Activated effector memory CD4-positive, alpha-beta T cell treated with Interleukin-2 at 50 U/mL for 16 hours (primary cell): ENCODE measurements at regions not wholly inside any gene's neighbourhood (a gene's known extent, or its start where the extent isn't known, plus 50 kb on each side); places are given as distances from the start of the nearest gene placed in this dataset.
"Not testable (repeated sequence)": the region's sequence is repeated elsewhere in the genome, so short reads cannot be mapped to it uniquely, and the experiment has no call there.

Experiments
- DNase-seq: peaks from one replicate; pipeline ENCODE4 v3.0.0-alpha.2; 2020

GRCh38 chr3:59170166-59170565 is 120.3 kb upstream of the CFAP20DC start:
- DNase-seq = not testable (repeated sequence)

- no peak for DNase-seq
Measured at GRCh38 chr3:59167756-59168155, 117.9 kb upstream of the CFAP20DC start.

GRCh38 chr3:59163953-59164352 is 114.1 kb upstream of the CFAP20DC start:
- no peak for DNase-seq

GRCh38 chr3:59161048-59161447 is 111.2 kb upstream of the CFAP20DC start:
- DNase-seq = no peak

GRCh38 chr3:59160133-59160746 is 110.4 kb upstream of the CFAP20DC start:
- no peak for DNase-seq

- no peak for DNase-seq
Measured at GRCh38 chr3:59153648-59154047, 103.8 kb upstream of the CFAP20DC start.

GRCh38 chr3:59152943-59153342 is 103.1 kb upstream of the CFAP20DC start:
- DNase-seq = no peak

GRCh38 chr3:59150039-59150438 is 100.2 kb upstream of the CFAP20DC start:
- DNase-seq = no peak

- DNase-seq = no peak
Measured at GRCh38 chr3:59149166-59149565, 99.3 kb upstream of the CFAP20DC start.

- no peak for DNase-seq
Measured at GRCh38 chr3:59143447-59143846, 93.6 kb upstream of the CFAP20DC start.

GRCh38 chr3:59142556-59142955 is 92.7 kb upstream of the CFAP20DC start:
- no peak for DNase-seq

- DNase-seq = no peak
Measured at GRCh38 chr3:59138966-59139365, 89.1 kb upstream of the CFAP20DC start.

GRCh38 chr3:59137415-59137814 is 87.6 kb upstream of the CFAP20DC start:
- no peak for DNase-seq

GRCh38 chr3:59136081-59136480 is 86.3 kb upstream of the CFAP20DC start:
- no peak for DNase-seq

GRCh38 chr3:59135096-59135495 is 85.3 kb upstream of the CFAP20DC start:
- no peak for DNase-seq

- no peak for DNase-seq
Measured at GRCh38 chr3:59133311-59133710, 83.5 kb upstream of the CFAP20DC start.

GRCh38 chr3:59131016-59131766 is 81.4 kb upstream of the CFAP20DC start:
- DNase-seq = no peak

- DNase-seq = no peak
Measured at GRCh38 chr3:59128685-59129084, 78.9 kb upstream of the CFAP20DC start.

GRCh38 chr3:59127071-59127470 is 77.2 kb upstream of the CFAP20DC start:
- no peak for DNase-seq

- DNase-seq = no peak
Measured at GRCh38 chr3:59126446-59126845, 76.6 kb upstream of the CFAP20DC start.

GRCh38 chr3:59121346-59122144 is 71.7 kb upstream of the CFAP20DC start:
- no peak for DNase-seq

GRCh38 chr3:59118928-59119327 is 69.1 kb upstream of the CFAP20DC start:
- DNase-seq = no peak

- DNase-seq = no peak
Measured at GRCh38 chr3:59117396-59117795, 67.6 kb upstream of the CFAP20DC start.

- no peak for DNase-seq
Measured at GRCh38 chr3:59116233-59116537, 66.4 kb upstream of the CFAP20DC start.
